Islet precursor cell (in vitro differentiated cells): ENCODE measurements at regions not wholly inside any gene's neighbourhood (a gene's known extent, or its start where the extent isn't known, plus 50 kb on each side); places are given as distances from the start of the nearest gene placed in this dataset.

Experiments
- DNase-seq: peaks from one replicate; pipeline ENCODE4 v3.0.0-alpha.2; 2018

GRCh38 chr21:35233756-35234155 lies 184.7 kb upstream of the RUNX1 start:
- no peak for DNase-seq

GRCh38 chr21:35232545-35233176 lies 183.6 kb upstream of the RUNX1 start:
- peak; percentile 95 for DNase-seq

- no peak for DNase-seq
These were observed 182.0 kb upstream of the RUNX1 start for GRCh38 chr21:35231090-35231489.

- no peak for DNase-seq
These were observed 180.2 kb upstream of the RUNX1 start for GRCh38 chr21:35229290-35229689.

- no peak for DNase-seq
These were observed 178.7 kb upstream of the RUNX1 start for GRCh38 chr21:35227786-35228185.

GRCh38 chr21:35226968-35227744 lies 178.1 kb upstream of the RUNX1 start:
- DNase-seq: no peak

- DNase-seq: peak; percentile 88
These were observed 177.2 kb upstream of the RUNX1 start for GRCh38 chr21:35226328-35226727.

- no peak for DNase-seq
These were observed 176.5 kb upstream of the RUNX1 start for GRCh38 chr21:35225573-35225972.

GRCh38 chr21:35223480-35224156 lies 174.5 kb upstream of the RUNX1 start:
- DNase-seq: no peak

GRCh38 chr21:35222541-35222941 lies 173.4 kb upstream of the RUNX1 start:
- DNase-seq: no peak

GRCh38 chr21:35222021-35222420 lies 172.9 kb upstream of the RUNX1 start:
- DNase-seq: no peak

GRCh38 chr21:35220301-35220700 lies 171.2 kb upstream of the RUNX1 start:
- DNase-seq: no peak

GRCh38 chr21:35219719-35220118 lies 170.6 kb upstream of the RUNX1 start:
- DNase-seq: no peak

GRCh38 chr21:35219291-35219690 lies 170.2 kb upstream of the RUNX1 start:
- DNase-seq: no peak

- DNase-seq: peak; percentile 98
These were observed 168.5 kb upstream of the RUNX1 start for GRCh38 chr21:35217504-35218060.

GRCh38 chr21:35216996-35217395 lies 167.9 kb upstream of the RUNX1 start:
- no peak for DNase-seq

- no peak for DNase-seq
These were observed 166.8 kb upstream of the RUNX1 start for GRCh38 chr21:35215870-35216269.

GRCh38 chr21:35212393-35213127 lies 163.5 kb upstream of the RUNX1 start:
- no peak for DNase-seq

GRCh38 chr21:35211782-35212181 lies 162.7 kb upstream of the RUNX1 start:
- no peak for DNase-seq

GRCh38 chr21:35210093-35210492 lies 161.0 kb upstream of the RUNX1 start:
- no peak for DNase-seq

GRCh38 chr21:35208810-35209517 lies 159.9 kb upstream of the RUNX1 start:
- DNase-seq: no peak

- DNase-seq: no peak
These were observed 159.0 kb upstream of the RUNX1 start for GRCh38 chr21:35208104-35208503.
